Astrocyte of the hippocampus (primary cell): ENCODE measurements at regions not wholly inside any gene's neighbourhood (a gene's known extent, or its start where the extent isn't known, plus 50 kb on each side); places are given as distances from the start of the nearest gene placed in this dataset.
A peak's percentile ranks its signal among the peaks of the same experiment; 100 is the strongest.

Experiments
- DNase-seq: peaks from one replicate; pipeline ENCODE4 v3.0.0; 2011; ENCODE audit warnings: low read depth, low spot score

GRCh38 chr11:70867281-70868047 lies 384.9 kb downstream of the SHANK2 start:
- DNase-seq, result no peak

DNA sequence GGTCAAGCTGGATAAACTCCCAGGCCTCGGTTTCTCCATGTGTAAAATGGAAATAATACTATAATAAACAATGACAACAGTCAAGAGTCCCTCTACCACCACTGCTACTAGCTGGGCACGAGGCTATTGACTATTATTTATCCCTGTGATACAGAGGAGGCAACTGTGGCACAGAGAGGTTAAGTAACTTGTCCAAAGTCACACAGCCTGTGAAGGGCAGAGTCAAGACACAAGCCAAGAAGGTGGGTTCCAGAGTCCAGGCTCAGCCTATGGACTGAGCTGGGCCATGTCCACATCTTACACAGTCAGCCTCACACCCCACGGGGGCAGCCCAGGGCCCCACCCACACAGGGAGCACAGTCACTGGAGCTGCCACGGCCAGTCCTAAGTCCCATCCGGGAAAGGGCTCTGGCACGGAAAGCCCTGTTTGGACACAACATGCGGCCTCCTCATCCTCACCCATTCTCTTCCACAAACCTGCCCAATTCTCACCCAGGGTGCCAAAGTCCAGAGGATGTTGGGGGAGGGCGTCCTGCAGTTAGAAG lies 384.0 kb downstream of the SHANK2 start:
- no peak for DNase-seq

- no peak for DNase-seq
Measured at GRCh38 chr11:70869054-70869453, 383.3 kb downstream of the SHANK2 start.

- peak; percentile 23 for DNase-seq
Measured at GRCh38 chr11:70871881-70872280, 380.5 kb downstream of the SHANK2 start.

- no peak for DNase-seq
Measured at GRCh38 chr11:70872299-70872698, 380.1 kb downstream of the SHANK2 start.

- DNase-seq, result no peak
Measured at GRCh38 chr11:70872955-70873735, 379.2 kb downstream of the SHANK2 start.

GRCh38 chr11:70873736-70874412 lies 378.5 kb downstream of the SHANK2 start:
- DNase-seq, result no peak

DNA sequence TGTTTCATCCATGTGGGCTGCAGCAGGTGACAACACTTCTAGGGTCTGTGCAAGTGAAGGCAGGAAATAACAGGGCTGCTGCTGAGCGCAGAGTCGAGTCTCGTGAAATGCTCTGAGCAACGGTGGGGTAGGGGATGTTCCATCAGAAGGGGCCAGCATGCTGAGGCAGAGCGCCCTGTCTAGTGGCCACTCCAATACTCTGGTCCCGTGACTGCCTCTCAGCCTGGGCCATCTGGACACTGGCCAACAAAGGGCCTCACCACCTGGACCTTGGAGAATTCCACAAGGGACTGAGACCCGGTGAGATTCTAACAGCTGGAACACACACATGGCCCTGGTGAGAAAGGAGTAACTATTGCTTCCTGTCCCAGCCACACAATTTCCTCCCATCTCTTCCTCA lies 375.7 kb downstream of the SHANK2 start:
- DNase-seq, result no peak

GRCh38 chr11:70877151-70877550 lies 375.2 kb downstream of the SHANK2 start:
- no peak for DNase-seq

- DNase-seq, result no peak
Measured at GRCh38 chr11:70878366-70878765, 374.0 kb downstream of the SHANK2 start.

GRCh38 chr11:70879601-70880285 lies 372.6 kb downstream of the SHANK2 start:
- no peak for DNase-seq

DNA sequence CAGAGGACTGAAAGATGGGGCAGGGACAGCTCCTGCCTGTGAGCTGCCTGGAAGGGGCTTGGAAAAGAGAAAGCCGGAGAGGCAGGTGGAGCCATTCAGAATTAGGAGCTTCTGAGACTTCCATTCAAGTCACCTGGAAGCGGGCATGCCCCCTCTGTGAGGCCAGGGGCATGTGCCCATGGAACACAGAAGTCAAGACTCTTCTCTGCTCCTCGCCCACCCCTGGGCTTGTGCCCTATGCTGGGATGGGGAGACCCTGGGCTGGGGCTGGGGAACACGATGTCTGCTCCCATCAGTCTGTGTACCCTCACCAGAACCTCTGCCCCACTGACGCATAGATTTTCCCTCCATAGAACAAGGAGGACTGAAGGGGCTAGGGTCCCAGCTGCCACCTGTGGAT lies 372.0 kb downstream of the SHANK2 start:
- DNase-seq, result no peak

- no peak for DNase-seq
Measured at GRCh38 chr11:70881948-70882715, 370.2 kb downstream of the SHANK2 start.

DNA sequence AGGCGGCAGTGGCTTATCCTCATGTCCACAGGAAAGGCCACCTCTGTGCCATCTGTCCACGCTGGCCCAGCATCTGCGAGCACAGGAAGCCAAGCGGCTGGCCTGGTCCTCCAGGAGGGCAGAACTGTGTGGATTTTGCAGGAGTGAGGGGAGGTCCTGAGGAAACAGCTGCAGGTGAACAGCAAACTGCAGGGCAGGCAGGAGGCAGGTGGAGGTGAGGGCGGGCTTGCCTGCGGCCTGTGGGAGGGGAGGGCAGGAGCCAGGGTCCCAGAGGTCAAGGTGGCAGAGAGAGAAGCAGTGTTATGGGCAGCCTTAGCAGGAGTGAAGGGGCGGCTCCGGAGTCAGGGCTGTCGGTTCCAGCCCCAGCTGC lies 369.7 kb downstream of the SHANK2 start:
- DNase-seq, result no peak

DNA sequence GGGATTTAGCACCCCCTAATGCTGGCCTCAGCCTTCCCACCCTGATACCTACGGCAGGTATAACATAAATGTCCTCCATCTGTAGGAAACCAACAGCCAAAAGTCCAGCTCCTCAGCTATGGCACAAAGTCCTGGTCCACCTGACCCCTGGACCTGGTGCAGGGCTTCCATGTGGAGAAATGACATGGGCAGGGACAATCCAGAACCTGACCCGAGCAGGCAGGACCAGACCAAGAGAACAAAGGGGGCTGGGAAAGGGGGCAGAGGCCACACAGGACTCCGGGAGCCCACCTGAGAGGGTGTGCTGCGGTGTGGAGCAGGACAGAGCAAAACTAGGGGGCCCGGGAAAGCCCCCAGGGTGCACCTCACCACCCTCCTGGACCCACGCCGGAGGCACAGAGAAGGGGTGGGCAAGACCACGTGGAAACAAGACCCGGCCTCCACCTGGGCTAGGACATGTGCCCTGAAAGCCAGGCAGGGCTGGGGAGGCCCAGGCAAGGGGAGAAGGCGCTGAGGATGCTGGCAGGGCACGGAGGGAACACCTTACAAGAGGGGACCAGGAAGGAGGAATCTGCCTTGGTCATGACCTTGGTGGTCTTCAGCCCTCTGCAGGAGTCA lies 368.9 kb downstream of the SHANK2 start:
- no peak for DNase-seq

DNA sequence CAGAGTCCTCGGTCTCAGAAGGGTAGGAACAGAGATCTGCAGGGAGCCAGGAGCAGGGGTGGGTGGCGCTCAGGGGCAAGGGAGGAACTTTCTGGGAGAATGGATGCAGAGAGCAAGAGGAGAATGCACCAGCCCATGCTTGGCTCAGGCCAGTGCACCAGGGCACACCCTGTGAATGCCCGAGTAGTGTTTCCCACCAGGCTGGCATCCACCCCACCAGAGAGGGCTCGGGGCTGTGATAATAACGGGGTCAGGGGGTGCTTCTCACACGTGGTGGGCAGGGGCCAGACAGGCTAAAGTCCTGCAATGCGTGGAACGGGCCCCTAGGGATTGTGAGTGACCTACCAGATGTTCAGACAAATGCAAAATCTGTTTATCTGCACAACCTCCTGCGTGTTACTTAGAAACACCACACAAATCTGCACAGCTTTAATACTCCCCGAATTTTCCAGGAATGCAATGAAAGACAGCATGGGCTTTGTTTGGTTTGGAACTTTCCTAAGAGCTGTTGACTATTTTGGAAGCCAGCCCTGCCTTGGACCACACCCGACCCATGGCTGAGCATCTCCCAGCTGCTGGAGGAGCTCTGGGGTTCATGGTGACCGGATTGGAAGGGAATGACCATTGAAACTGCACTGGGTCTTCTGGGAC lies 368.3 kb downstream of the SHANK2 start:
- no peak for DNase-seq

DNA sequence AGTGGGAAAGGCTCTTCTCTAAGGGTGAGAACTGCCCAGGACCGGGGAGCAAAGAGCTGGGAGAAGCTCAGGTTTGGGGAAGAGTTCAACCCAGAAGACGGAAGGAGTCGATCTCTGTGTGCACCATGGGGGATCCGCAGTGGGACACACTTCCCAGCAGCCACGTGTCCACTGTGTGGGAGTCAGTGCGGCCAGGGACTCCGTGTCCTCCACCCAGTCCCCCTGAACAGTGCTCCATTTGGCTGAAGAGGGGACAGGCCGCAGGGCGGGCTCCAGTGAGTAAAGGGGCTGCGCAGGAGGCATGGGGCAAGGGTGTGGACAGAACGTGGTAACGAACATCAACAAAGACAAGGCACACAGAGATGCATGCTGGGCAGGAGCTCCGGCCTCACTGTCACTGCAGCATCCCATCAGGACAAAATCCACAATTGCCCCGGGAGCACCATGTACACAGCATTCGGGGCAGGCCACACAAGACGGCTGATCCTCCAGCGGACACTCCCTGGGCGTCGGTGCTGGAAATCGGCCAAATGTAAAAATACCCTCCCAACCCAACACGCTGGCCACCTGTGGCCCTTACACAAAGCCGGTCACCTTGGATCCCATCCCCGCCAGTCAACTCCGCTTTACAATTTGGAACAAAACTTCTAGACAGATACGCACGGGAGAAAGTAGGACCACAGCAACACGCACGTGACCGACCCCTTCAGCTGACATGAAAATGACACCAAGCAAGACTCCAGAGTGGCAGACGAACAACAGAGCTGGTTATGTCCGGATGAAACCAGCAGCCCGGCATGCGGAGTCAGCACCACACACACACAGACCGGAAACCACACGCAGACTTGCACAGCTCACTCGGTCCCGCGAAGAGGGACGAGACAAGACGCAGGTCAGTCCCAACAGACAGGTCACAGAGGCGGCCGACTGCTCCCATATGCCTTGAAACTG lies 366.8 kb downstream of the SHANK2 start:
- no peak for DNase-seq

GRCh38 chr11:70886256-70886655 lies 366.1 kb downstream of the SHANK2 start:
- no peak for DNase-seq
